CD4-positive, alpha-beta T cell treated with Interleukin-17A for 1 hour (primary cell): ENCODE measurements at regions not wholly inside any gene's neighbourhood (a gene's known extent, or its start where the extent isn't known, plus 50 kb on each side); places are given as distances from the start of the nearest gene placed in this dataset.

Experiments used
- DNase-seq: peaks from one replicate; pipeline ENCODE4 v3.0.0-alpha.2; 2020

- DNase-seq: no peak
These were observed 193.4 kb upstream of the PDE1C start for GRCh38 chr7:32263611-32264010.

GRCh38 chr7:32262315-32262714 is 192.1 kb upstream of the PDE1C start:
- no peak for DNase-seq

GRCh38 chr7:32259931-32260596 is 189.9 kb upstream of the PDE1C start:
- DNase-seq: no peak

- DNase-seq: no peak
These were observed 188.1 kb upstream of the PDE1C start for GRCh38 chr7:32258265-32258664.

GRCh38 chr7:32257621-32258020 is 187.4 kb upstream of the PDE1C start:
- no peak for DNase-seq

GRCh38 chr7:32256811-32257210 is 186.6 kb upstream of the PDE1C start:
- no peak for DNase-seq

GRCh38 chr7:32256376-32256775 is 186.2 kb upstream of the PDE1C start:
- DNase-seq: no peak

- no peak for DNase-seq
These were observed 184.8 kb upstream of the PDE1C start for GRCh38 chr7:32255036-32255435.

GRCh38 chr7:32253299-32253698 is 183.1 kb upstream of the PDE1C start:
- DNase-seq: no peak

GRCh38 chr7:32251659-32252058 is 181.5 kb upstream of the PDE1C start:
- DNase-seq: no peak

GRCh38 chr7:32250471-32251260 is 180.5 kb upstream of the PDE1C start:
- no peak for DNase-seq

- DNase-seq: no peak
These were observed 179.8 kb upstream of the PDE1C start for GRCh38 chr7:32250003-32250402.

GRCh38 chr7:32248522-32248921 is 178.3 kb upstream of the PDE1C start:
- no peak for DNase-seq

GRCh38 chr7:32244806-32245345 is 174.7 kb upstream of the PDE1C start:
- DNase-seq: no peak

GRCh38 chr7:32243687-32244290 is 173.6 kb upstream of the PDE1C start:
- no peak for DNase-seq

GRCh38 chr7:32242436-32242835 is 172.2 kb upstream of the PDE1C start:
- no peak for DNase-seq

- DNase-seq: no peak
These were observed 171.4 kb upstream of the PDE1C start for GRCh38 chr7:32241636-32242035.

- no peak for DNase-seq
These were observed 169.6 kb upstream of the PDE1C start for GRCh38 chr7:32239764-32240163.

GRCh38 chr7:32228601-32229000 is 158.4 kb upstream of the PDE1C start:
- no peak for DNase-seq

GRCh38 chr7:32227746-32228145 is 157.5 kb upstream of the PDE1C start:
- no peak for DNase-seq

- no peak for DNase-seq
These were observed 154.1 kb upstream of the PDE1C start for GRCh38 chr7:32224276-32224675.

GRCh38 chr7:32223721-32224120 is 153.5 kb upstream of the PDE1C start:
- no peak for DNase-seq

GRCh38 chr7:32223071-32223650 is 153.0 kb upstream of the PDE1C start:
- DNase-seq: no peak
